Astrocyte of the cerebellum (primary cell): ENCODE measurements at regions not wholly inside any gene's neighbourhood (a gene's known extent, or its start where the extent isn't known, plus 50 kb on each side); places are given as distances from the start of the nearest gene placed in this dataset.

ENCODE experiments used
- DNase-seq: peaks from one replicate; pipeline ENCODE4 v3.0.0-alpha.2; 2011; ENCODE audit warnings: low read depth
- H3K4me3 ChIP-seq: 2 replicates; pipeline ENCODE4 v1.5.1; 2011; ENCODE audit warnings: mild to moderate bottlenecking, low read depth, low read length, moderate library complexity
- CTCF ChIP-seq: IDR thresholded peaks from 2 replicates; pipeline ENCODE4 v1.5.1; 2012; ENCODE audit warnings: low read length, low read depth, moderate library complexity, mild to moderate bottlenecking; ENCODE audit errors: missing control alignments
- in situ Hi-C: cut with HindIII; loops from 2 replicates; pipeline ENCODE4 v1.10.0; 2017; ENCODE audit warnings: low sequenced_read_pairs

GRCh38 chr12:127861406-127861805, 405.6 kb upstream of the TMEM132C start:
- no peak for DNase-seq
- no peak for TF ChIP-seq CTCF
- no peak overlapping the region for H3K4me3 ChIP-seq
- in situ Hi-C loops: no loop called here

- no peak for TF ChIP-seq CTCF
- no peak overlapping the region for H3K4me3 ChIP-seq
- DNase-seq: no peak
- in situ Hi-C loops: no loop called here
These were observed 393.7 kb upstream of the TMEM132C start for GRCh38 chr12:127873306-127873705.

- TF ChIP-seq CTCF: no peak
- in situ Hi-C loops: no loop called here
- no peak for DNase-seq
- H3K4me3 ChIP-seq: no peak overlapping the region
These were observed 385.4 kb upstream of the TMEM132C start for GRCh38 chr12:127881371-127882140.

- no peak for DNase-seq
- no peak for TF ChIP-seq CTCF
- H3K4me3 ChIP-seq: no peak overlapping the region
- in situ Hi-C loops: no loop called here
These were observed 384.0 kb upstream of the TMEM132C start for GRCh38 chr12:127883013-127883412.

- TF ChIP-seq CTCF: no peak
- DNase-seq: no peak
- H3K4me3 ChIP-seq: no peak overlapping the region
- in situ Hi-C loops: no loop called here
These were observed 380.8 kb upstream of the TMEM132C start for GRCh38 chr12:127885954-127886750.

- no peak for DNase-seq
- no peak for TF ChIP-seq CTCF
- H3K4me3 ChIP-seq: no peak overlapping the region
- in situ Hi-C loops: no loop called here
These were observed 380.1 kb upstream of the TMEM132C start for GRCh38 chr12:127886827-127887226.
